ENCODE measurements at regions not wholly inside any gene's neighbourhood (a gene's known extent, or its start where the extent isn't known, plus 50 kb on each side); places are given as distances from the start of the nearest gene placed in this dataset.

- Histone ChIP-seq H3K4me2 (no peak overlapping the region), H3K27me3 (no peaks in the 10 kb centered on the region)
- TF ChIP-seq Cebpa-rat (IDR thresholded peaks at IDR 0.05) = no peak
Measured at GRCh38 chr6:167407239-167408064, 82.6 kb downstream of the TTLL2 start.

DNA sequence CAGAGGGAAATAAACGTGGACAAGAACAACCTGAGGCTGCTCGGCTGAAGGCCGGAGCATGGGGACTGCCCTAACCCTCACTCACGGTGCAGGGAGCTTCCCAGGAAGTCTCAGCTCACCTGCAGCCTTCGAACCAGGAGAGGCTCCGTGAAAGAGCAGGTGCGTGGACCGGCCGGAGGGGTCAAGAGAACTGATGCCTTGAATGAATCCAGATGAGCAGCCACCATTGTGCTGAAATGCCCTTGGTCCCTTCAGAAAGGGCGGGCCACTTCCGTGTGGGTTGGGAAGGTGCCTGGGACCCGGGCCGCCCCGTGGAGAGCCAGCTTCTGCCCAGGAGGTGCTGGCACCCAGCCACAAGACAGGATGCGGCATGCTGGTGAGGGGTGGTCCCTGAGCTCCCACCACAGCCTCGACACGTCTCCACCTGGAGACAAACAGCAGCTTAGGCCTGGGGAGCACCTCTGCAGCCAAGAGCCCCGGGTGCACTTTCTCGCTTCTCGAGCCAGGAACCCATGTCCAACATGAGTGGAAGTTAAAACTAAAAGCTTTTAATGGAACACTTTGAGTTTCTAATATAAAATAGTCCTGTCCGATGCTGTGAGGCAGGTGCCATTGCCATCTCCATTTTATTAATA is 83.5 kb downstream of the TTLL2 start:
- no peaks in the 10 kb centered on the region for H3K36me3 ChIP-seq
- no peaks in the 10 kb centered on the region for H3K4me1 ChIP-seq
- H3K9ac ChIP-seq = no peak overlapping the region
- no peak for TF ChIP-seq Cebpa-rat (IDR thresholded peaks at IDR 0.05)
- no peaks in the 10 kb centered on the region; a peak in 1 of 22 replicates for H4K20me1 ChIP-seq
- no peak overlapping the region for H3K27ac ChIP-seq
- H3K9me3 ChIP-seq (replicated peaks in 1 of 11) = no peaks in the 10 kb centered on the region
- no peak overlapping the region for H3K4me2 ChIP-seq
- no peak overlapping the region for H3K4me3 ChIP-seq
- no peaks in the 10 kb centered on the region for H3K27me3 ChIP-seq

More at GRCh38 chr6:167407239-167408064, 82.6 kb downstream of the TTLL2 start:
- H3K9ac ChIP-seq = no peak overlapping the region
- H3K9me3 ChIP-seq (replicated peaks in 1 of 11) = no peaks in the 10 kb centered on the region
- no peaks in the 10 kb centered on the region; a peak in 1 of 22 replicates for H4K20me1 ChIP-seq
- H3K4me3 ChIP-seq = no peak overlapping the region
- no peaks in the 10 kb centered on the region for H3K36me3 ChIP-seq
- no peak overlapping the region for H3K27ac ChIP-seq
- H3K4me1 ChIP-seq = no peaks in the 10 kb centered on the region

- no peak overlapping the region for H3K27ac ChIP-seq
- no peaks in the 10 kb centered on the region for H3K4me1 ChIP-seq
- no peaks in the 10 kb centered on the region; a peak in 1 of 22 replicates for H4K20me1 ChIP-seq
- H3K27me3 ChIP-seq = no peaks in the 10 kb centered on the region
- no peak overlapping the region for H3K4me2 ChIP-seq
- no peaks in the 10 kb centered on the region for H3K36me3 ChIP-seq
- no peak for TF ChIP-seq Cebpa-rat (IDR thresholded peaks at IDR 0.05)
- H3K9ac ChIP-seq = no peak overlapping the region
- H3K4me3 ChIP-seq = no peak overlapping the region
- no peaks in the 10 kb centered on the region for H3K9me3 ChIP-seq (replicated peaks in 1 of 11)
Measured at GRCh38 chr6:167409079-167409478, 84.2 kb downstream of the TTLL2 start.

DNA sequence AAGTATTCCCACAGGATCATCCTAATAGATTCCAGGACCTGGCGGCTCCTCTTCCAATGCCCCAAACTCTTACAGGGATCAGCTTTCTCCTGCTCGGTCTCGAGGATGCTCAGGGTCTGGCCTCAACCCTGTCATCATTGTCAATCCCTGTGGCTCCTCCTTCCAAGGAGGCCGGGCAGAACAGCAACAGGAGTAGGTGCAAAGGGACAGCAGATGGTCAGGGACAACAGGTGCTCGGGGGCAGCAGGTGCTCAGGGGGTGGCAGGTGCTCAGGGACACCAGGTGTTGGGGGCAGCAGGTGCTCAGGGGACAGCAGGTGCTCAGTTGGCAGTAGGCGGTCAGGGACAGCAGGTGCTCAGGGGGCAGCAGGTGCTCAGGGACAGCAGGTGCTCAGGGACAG is 84.8 kb downstream of the TTLL2 start:
- Histone ChIP-seq H3K36me3 (no peaks in the 10 kb centered on the region), H3K4me1 (no peaks in the 10 kb centered on the region), H3K9ac (no peak overlapping the region), H3K4me3 (no peak overlapping the region), H3K9me3 (replicated peaks in 1 of 11) (no peaks in the 10 kb centered on the region), H3K27me3 (no peaks in the 10 kb centered on the region), H4K20me1 (no peaks in the 10 kb centered on the region; a peak in 1 of 22 replicates), H3K27ac (no peak overlapping the region), H3K4me2 (no peak overlapping the region)
- TF ChIP-seq Cebpa-rat (IDR thresholded peaks at IDR 0.05) = no peak

DNA sequence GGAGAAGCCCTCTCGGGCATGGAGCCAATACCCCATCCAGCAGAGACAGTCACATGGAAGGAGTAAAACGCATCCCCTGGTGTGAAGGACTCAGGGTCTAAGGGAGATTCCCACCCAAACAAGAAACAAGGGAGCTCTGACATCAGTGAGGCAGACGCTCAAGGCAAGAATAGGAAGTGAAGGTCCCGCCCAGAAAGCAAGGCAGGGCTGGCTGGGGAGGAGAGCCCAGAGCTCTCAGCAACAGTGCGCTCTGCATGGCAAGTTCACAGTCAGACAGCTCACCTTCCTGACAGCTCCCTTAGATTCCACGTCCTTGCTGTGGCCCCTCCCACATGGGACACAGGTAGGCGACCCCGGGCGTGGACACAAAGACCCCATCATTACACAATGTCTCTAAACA is 85.6 kb downstream of the TTLL2 start:
- Histone ChIP-seq H3K4me1 (no peaks in the 10 kb centered on the region), H3K4me3 (no peak overlapping the region), H3K4me2 (no peak overlapping the region), H3K9ac (no peak overlapping the region), H3K36me3 (no peaks in the 10 kb centered on the region), H3K27ac (no peak overlapping the region), H3K27me3 (no peaks in the 10 kb centered on the region), H4K20me1 (no peaks in the 10 kb centered on the region; a peak in 1 of 22 replicates), H3K9me3 (replicated peaks in 1 of 11) (no peaks in the 10 kb centered on the region)
- no peak for TF ChIP-seq Cebpa-rat (IDR thresholded peaks at IDR 0.05)

DNA sequence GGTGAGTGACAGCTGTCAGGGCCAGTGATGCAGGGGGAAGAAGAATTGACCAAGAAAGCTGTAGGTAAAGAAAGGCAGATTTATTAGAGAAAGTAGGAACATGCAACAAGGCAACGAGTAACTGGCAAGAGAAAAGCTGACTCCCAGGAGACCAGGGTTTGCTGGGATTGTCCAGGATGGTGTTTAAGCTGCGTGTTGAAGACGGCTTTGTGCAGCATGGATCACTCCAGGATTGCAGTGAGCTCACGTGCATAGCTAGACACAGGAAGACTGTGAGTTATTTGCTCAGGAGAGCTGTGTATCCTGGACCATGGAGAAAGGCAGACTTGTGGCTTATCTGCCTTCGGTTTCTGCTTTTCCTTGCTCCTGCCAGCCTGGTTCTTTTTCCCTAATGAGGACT is 87.6 kb downstream of the TTLL2 start:
- no peak overlapping the region for H3K4me2 ChIP-seq
- no peak overlapping the region for H3K9ac ChIP-seq
- H3K27me3 ChIP-seq = no peaks in the 10 kb centered on the region
- TF ChIP-seq Cebpa-rat (IDR thresholded peaks at IDR 0.05) = no peak
- H4K20me1 ChIP-seq = no peaks in the 10 kb centered on the region; a peak in 1 of 22 replicates
- no peaks in the 10 kb centered on the region for H3K4me1 ChIP-seq
- no peaks in the 10 kb centered on the region for H3K36me3 ChIP-seq
- H3K27ac ChIP-seq = no peak overlapping the region
- H3K4me3 ChIP-seq = no peak overlapping the region
- H3K9me3 ChIP-seq (replicated peaks in 1 of 11) = no peaks in the 10 kb centered on the region

- Histone ChIP-seq H3K9me3 (replicated peaks in 1 of 11) (no peaks in the 10 kb centered on the region), H3K36me3 (no peaks in the 10 kb centered on the region), H3K9ac (no peak overlapping the region)
Measured at GRCh38 chr6:167415441-167415961, 90.6 kb downstream of the TTLL2 start.

DNA sequence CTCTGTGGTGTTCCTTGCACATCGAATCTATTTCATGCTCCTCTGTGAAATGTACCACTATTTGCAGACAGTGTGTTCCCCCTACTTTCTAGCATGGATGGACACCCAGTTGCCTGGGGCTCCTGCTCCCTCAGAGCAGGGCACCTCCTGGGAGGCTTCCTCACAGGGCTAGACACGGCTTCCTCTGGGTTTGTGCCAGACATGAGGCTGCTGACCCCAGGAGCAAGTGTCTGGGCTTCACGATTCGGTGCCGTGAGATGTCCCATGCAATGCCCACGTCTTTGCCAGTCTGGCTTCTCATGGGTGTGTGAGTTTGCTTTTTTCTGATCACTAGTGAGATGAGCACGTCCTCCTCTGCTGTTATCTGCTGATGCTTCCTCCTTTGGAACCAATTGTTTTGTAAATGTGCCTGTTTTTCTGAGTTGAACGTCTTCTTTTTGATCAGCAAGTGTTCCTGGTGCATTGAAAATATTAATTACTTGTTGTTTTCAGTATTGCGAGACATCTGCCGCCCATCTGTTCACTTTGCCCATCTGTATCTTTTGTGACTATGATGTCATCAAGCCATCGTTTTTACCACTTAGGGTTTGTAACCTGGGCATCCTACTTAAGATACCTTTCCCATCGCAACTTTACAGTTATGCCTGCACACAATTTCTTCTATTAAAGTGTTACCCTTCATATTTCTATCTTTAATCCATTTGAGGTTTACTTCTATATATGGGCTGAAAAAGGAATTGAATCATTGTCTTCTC is 92.0 kb downstream of the TTLL2 start:
- Histone ChIP-seq H3K36me3 (no peaks in the 10 kb centered on the region), H3K4me3 (no peak overlapping the region), H3K9ac (no peak overlapping the region), H3K4me2 (no peak overlapping the region), H3K27me3 (no peaks in the 10 kb centered on the region), H3K27ac (no peak overlapping the region), H4K20me1 (no peaks in the 10 kb centered on the region), H3K4me1 (no peaks in the 10 kb centered on the region), H3K9me3 (replicated peaks in 1 of 11) (peaks cover 0 to 8% (median 4%) of the 10 kb centered on the region in 11 experiments; a peak in 10 of 22 replicates)
- TF ChIP-seq Cebpa-rat (IDR thresholded peaks at IDR 0.05) = no peak

More at GRCh38 chr6:167415441-167415961, 90.6 kb downstream of the TTLL2 start:
- H3K27me3 ChIP-seq = no peaks in the 10 kb centered on the region
- no peaks in the 10 kb centered on the region for H4K20me1 ChIP-seq
- no peak overlapping the region for H3K4me3 ChIP-seq
- no peak for TF ChIP-seq Cebpa-rat (IDR thresholded peaks at IDR 0.05)
- H3K4me1 ChIP-seq = no peaks in the 10 kb centered on the region
- H3K4me2 ChIP-seq = no peak overlapping the region
- no peak overlapping the region for H3K27ac ChIP-seq

- no peaks in the 10 kb centered on the region for H3K4me1 ChIP-seq
- no peak overlapping the region for H3K9ac ChIP-seq
- H3K4me3 ChIP-seq = no peak overlapping the region
- no peaks in the 10 kb centered on the region for H3K27me3 ChIP-seq
- peaks cover 0 to 10% (median 4%) of the 10 kb centered on the region in 11 experiments; a peak in 11 of 22 replicates for H3K9me3 ChIP-seq (replicated peaks in 1 of 11)
- no peaks in the 10 kb centered on the region for H4K20me1 ChIP-seq
- no peaks in the 10 kb centered on the region for H3K36me3 ChIP-seq
- no peak overlapping the region for H3K27ac ChIP-seq
- no peak for TF ChIP-seq Cebpa-rat (IDR thresholded peaks at IDR 0.05)
- H3K4me2 ChIP-seq = no peak overlapping the region
Measured at GRCh38 chr6:167420177-167420576, 95.3 kb downstream of the TTLL2 start.
